GM19395 (cell line): ENCODE measurements at regions not wholly inside any gene's neighbourhood (a gene's known extent, or its start where the extent isn't known, plus 50 kb on each side); places are given as distances from the start of the nearest gene placed in this dataset.
"Not testable (repeated sequence)": the region's sequence is repeated elsewhere in the genome, so short reads cannot be mapped to it uniquely, and the experiment has no call there.

Experiments used
- ATAC-seq: cut with Tn5 transposase; IDR thresholded peaks from one replicate; pipeline ENCODE4 v1.9.1; 2021; ENCODE audit warnings: mild to moderate bottlenecking, moderate library complexity; ENCODE audit not compliant: unreplicated experiment

DNA sequence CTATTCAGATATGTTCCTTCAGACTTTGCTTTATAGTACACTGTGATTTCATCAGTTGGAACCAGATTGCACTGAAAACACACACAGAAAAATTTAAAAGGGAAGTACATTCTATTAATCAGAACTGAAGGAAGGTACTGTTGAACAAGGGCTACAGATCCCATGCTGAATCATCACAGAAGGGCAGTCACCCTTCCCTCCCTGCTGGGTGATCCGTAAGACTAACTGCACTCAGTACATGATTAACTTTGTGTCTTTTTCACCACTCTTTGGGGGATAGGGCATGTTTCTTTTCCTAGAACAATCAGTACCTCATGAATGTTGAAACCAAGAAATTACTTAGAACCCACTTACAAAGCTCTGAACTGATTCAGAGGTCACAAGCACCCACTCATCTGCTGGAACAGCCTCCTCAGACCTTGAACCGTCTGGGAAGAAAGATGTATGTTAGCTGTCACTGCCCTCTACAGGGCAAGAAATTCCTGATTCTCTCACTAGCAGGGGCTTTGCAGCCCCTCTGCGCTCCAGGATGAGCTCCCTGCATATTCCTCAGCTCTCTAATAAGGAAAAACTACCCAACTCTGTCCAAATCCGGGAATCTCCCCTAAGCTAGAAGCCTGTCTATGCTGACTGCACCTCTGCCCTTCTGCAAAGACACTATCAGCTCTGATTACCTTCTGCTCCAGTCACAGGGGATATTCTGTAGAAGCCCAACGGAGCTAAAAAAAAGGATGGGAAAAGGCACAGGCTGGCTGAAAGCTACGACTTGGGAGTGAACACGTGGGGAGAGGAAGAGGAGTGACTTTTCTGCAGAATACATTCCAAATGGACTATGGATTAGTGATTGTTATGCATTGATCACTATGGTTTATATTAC is 51.0 kb downstream of the IARS1 start:
- ATAC-seq = no peak

DNA sequence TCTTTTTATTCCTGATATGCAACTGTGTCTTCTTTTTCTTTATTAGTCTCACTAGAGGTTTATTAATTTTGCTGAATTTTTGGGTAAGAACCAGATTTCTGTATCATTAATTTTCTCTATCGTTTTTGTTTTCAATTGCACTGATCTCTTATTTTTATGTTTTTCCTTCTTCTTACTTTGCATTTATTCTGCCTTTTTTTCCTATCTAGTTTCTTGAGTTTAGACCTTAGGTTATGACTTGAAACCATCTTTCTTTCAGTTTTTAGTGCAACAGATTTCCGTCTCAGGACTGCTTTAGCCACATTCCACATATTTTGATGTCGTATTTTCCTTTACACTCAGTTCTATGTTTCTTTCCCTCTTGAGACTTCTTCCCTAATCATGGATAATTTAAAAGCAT is 56.6 kb downstream of the IARS1 start:
- ATAC-seq = no peak

DNA sequence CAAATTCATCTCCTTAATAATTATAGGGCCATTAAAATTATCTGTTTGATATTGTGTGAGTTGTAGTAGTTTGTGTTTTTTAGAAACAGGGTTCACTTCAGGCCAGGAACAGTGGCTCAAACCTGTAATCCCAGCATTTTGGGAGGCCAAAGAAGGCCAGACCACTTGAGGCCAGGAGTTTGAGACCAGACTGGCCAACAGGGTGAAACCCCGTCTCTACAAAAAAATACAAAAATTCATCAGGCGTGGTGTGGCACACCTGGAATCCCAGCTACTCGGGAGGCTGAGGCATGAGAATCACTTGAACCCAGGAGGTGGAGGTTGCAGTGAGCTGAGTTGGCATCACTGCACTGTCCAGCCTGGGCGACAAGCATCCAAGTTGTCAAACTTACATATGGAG is 57.0 kb downstream of the IARS1 start:
- no peak for ATAC-seq

DNA sequence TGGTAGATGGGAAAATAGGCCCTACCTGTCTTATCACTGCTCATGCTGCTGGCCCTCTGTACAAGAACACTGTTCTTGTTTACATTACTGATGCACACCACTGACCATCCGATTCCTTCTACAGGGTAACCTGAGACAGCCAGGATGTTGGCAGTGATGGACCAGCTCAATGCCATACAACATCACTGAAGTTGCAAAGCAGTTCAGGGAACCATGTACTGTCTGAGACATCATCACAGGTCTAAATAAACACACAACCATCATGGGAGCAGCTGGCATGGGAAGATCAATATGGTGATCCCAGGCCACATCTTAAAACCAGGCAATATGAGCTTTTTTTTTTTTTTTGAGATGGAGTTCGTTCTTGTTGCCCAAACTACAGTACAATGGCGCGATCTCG is 59.0 kb downstream of the IARS1 start:
- ATAC-seq = no peak

DNA sequence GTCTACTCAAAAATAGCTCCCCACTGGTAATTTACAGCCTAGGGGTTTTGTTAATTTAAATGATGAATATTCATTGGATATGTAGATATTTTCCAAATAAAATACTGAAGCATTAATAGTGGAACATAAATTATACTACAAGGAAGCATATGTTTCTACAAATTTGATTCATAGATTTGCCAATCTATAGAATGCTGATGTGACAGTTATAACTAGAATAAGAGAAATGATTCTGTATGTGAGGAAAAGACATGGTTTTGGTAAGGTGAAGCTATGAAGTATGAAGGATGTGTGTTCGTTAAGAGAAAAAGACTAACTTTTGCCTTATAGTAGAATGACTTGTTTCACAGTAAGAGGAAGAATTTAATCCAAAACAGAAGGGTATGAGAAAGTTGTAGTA is 61.3 kb downstream of the IARS1 start:
- ATAC-seq = no peak

DNA sequence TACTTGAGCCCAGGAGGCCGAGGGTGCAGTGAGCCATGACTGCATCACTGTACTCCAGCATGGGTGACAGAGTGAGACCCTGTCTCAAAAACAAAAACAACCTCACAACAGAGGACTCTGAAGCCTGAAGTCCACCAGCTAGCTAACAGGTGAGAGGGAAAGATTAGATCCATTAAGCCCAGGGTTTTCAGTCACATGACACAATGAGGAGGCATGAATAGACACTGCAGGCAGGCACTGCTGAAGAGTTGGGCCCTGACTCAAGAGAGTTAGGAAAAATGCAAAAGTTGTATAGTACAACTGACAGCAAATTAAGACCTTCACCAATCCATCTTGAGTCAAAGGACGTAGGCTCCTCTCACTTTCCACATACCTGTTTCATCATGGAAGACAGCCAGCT is 64.9 kb downstream of the IARS1 start:
- ATAC-seq = no peak

DNA sequence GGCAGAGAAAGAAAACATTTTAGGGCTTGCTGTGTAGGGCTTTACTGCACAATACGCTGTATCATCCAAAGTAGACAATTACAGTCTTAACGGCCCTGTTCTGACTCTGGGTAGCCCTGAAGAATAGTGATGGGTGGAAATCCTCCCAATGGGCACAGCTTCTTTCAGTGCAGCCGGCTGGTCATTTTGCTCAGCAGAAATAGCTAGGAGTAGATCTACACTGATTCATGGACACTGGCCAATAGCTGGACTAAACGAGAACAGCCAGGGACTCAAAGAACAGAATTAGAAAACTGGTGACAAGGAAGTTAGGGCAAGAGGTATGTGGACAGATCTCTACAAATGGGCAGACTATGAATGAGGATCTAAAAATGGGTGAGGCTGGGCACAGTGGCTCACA is 69.3 kb downstream of the IARS1 start:
- ATAC-seq = no peak

DNA sequence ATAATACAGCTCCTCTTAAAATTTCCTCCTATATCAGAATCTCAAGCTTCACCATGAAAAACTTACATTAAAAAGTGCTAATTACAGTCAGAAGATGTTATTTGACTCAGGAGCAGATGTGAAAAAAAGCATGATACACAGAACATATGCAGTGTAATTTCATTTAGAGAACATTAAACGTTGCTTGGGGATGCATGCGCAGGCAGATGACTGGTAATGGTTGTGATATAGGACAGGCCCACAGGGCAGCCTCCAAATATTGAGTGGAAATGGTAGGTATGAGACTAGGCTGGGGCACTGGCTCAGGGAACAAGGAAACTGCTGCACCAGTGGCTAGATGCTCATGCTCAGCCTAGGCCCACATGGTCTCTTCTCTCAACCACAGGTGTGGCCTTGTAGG is 69.7 kb downstream of the IARS1 start:
- no peak for ATAC-seq

DNA sequence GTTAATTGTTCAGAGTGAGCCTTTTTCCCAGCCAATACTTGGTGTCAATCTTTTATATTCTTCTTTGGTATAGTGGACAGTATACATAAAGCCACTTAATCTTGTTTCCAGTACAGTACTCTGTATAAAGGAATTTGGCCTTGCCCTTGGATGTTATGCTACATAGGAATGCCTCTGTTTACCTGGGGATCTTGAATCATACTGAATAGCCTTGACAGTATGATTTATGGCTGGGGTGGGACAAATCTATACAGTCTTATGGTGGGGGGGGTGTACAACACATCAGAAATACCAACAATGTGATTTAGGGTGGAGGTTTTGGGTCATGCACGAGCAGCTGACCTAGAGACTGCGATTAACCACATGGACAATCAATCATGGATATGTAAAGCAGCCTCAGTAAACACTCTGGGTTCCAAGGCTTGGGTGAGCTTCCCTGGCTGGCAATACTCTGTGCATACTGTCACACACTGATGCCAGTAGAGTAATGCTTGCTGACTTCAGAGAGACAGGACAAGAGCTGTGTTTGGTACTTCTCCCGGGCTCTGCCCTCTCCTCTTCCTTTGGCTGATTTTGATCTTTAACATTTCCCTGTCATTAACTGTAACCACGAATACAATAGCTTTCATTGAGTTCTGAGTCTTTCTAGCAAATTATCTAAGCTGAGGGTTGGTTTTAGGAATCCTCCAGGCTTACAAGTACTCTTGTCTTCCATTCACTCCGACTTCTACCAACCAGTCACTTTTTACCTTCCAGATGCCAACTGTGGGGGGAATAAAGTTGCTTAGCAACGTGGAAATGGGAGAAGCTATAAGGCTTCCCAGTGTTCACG is 84.6 kb downstream of the IARS1 start:
- ATAC-seq = no peak

GRCh38 chr9:92206488-92206887 is 87.0 kb downstream of the IARS1 start:
- no peak for ATAC-seq

- not testable (repeated sequence) for ATAC-seq
Measured at GRCh38 chr9:92203887-92204286, 88.7 kb upstream of the SPTLC1 start.

GRCh38 chr9:92198237-92198636 is 83.0 kb upstream of the SPTLC1 start:
- ATAC-seq = not testable (repeated sequence)

DNA sequence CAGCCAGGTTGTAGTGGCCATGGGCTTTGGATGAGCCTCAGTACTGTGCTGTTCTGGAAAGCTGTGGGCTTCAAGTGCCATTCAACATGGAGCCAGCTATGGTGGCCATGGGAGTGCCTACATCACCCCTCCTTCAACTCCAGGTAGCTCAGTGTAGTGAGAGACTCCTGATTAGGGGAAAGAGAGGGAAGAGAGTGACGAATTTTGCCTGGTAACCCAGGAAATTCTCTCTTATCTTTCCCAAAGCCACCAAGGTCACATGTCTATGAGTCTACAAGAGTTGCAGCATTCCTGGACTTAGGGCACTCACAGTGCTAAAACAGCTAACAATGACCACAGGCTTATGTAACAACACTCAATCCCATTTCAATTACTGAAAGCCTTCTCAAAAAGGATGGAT is 81.7 kb upstream of the SPTLC1 start:
- no peak for ATAC-seq

- no peak for ATAC-seq
Measured at GRCh38 chr9:92196400-92196799, 81.2 kb upstream of the SPTLC1 start.

- ATAC-seq = no peak
Measured at GRCh38 chr9:92191801-92192200, 76.6 kb upstream of the SPTLC1 start.

GRCh38 chr9:92190536-92190790 is 75.2 kb upstream of the SPTLC1 start:
- ATAC-seq = no peak

GRCh38 chr9:92189782-92190535 is 74.7 kb upstream of the SPTLC1 start:
- ATAC-seq = no peak

- no peak for ATAC-seq
Measured at GRCh38 chr9:92188969-92189781, 74.0 kb upstream of the SPTLC1 start.

DNA sequence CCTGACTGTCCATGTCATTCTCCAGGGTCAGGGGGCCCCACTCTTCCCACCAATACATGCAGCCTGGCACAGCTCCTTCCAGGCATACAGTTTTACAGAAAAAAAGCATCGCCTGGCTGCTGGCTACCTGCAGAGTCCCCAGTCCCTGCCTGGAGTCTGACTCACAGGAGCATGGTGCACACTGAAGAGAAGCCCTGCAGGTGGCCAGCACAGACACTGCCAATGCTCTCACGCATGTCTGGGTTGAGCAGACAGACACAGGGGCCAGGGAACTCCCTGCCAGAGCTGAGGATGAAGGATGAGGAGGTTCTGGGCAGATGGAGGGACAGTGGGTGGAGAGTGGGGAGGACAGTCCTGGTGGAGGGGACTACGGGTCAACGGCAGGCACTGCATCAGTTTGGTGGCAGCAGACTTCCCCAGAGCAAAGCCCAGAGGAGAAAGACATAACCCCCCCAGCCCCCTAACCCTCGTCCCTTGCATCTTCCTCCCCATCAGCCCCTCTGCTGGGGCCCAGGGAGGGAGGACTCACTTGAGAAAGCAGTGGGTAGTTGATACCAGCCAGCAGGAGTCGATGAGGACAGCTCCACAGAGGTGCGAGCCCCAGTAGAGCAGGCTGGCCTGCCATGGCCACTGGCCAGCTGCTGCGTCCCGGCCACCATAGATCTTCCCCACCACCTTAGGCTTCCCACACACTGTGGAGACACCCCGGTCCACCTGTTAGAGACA is 72.9 kb upstream of the SPTLC1 start:
- no peak for ATAC-seq

DNA sequence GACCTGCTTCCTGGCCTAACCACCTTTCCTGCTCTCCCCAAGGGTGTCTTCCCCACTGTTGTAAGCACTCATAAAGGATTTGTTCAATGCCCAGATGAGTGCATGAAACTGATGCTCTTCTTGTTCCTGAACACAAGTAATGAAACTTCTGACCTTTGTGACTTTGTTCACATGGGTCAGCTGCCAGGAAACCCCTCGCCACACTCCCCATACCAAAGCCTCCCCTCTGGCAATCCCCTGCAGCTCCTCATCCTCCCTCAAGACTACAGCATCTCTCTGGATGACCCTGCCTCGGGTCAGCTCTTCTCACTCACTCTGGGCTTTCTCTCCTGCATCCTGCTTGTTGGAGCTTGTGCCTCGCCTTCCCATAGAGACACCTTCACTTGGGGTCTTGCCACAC is 72.2 kb upstream of the SPTLC1 start:
- ATAC-seq = no peak
